CD4-positive, alpha-beta T cell treated with Interleukin-15 for 4 hours (primary cell): ENCODE measurements at regions not wholly inside any gene's neighbourhood (a gene's known extent, or its start where the extent isn't known, plus 50 kb on each side); places are given as distances from the start of the nearest gene placed in this dataset.

Source experiments
- DNase-seq: peaks from one replicate; pipeline ENCODE4 v3.0.0-alpha.2; 2020; ENCODE audit warnings: low spot score

GRCh38 chr3:144295613-144296012 is 324.0 kb downstream of the DIPK2A start:
- no peak for DNase-seq

- no peak for DNase-seq
These were observed 325.2 kb downstream of the DIPK2A start for GRCh38 chr3:144296808-144297207.

- DNase-seq, result no peak
These were observed 330.2 kb downstream of the DIPK2A start for GRCh38 chr3:144301863-144302262.

GRCh38 chr3:144307951-144308350 is 336.3 kb downstream of the DIPK2A start:
- no peak for DNase-seq

GRCh38 chr3:144308396-144308795 is 336.8 kb downstream of the DIPK2A start:
- no peak for DNase-seq

- DNase-seq, result no peak
These were observed 341.1 kb downstream of the DIPK2A start for GRCh38 chr3:144312702-144313101.

GRCh38 chr3:144314946-144315345 is 343.3 kb downstream of the DIPK2A start:
- DNase-seq, result no peak

- DNase-seq, result no peak
These were observed 346.3 kb downstream of the DIPK2A start for GRCh38 chr3:144317961-144318360.

GRCh38 chr3:144324076-144324475 is 352.5 kb downstream of the DIPK2A start:
- DNase-seq, result no peak

GRCh38 chr3:144332868-144333267 is 361.2 kb downstream of the DIPK2A start:
- DNase-seq, result no peak

- DNase-seq, result no peak
These were observed 369.8 kb downstream of the DIPK2A start for GRCh38 chr3:144341471-144341870.

GRCh38 chr3:144343343-144343742 is 371.7 kb downstream of the DIPK2A start:
- DNase-seq, result no peak

- no peak for DNase-seq
These were observed 372.2 kb downstream of the DIPK2A start for GRCh38 chr3:144343777-144344176.

- no peak for DNase-seq
These were observed 373.4 kb downstream of the DIPK2A start for GRCh38 chr3:144344925-144345548.

- no peak for DNase-seq
These were observed 378.5 kb downstream of the DIPK2A start for GRCh38 chr3:144350125-144350524.

GRCh38 chr3:144351011-144351410 is 379.4 kb downstream of the DIPK2A start:
- DNase-seq, result no peak

- no peak for DNase-seq
These were observed 380.2 kb downstream of the DIPK2A start for GRCh38 chr3:144351773-144352365.

- no peak for DNase-seq
These were observed 386.6 kb downstream of the DIPK2A start for GRCh38 chr3:144358191-144358590.

GRCh38 chr3:144361002-144361401 is 389.4 kb downstream of the DIPK2A start:
- DNase-seq, result no peak

- no peak for DNase-seq
These were observed 390.5 kb downstream of the DIPK2A start for GRCh38 chr3:144362126-144362525.

GRCh38 chr3:144363856-144364255 is 392.2 kb downstream of the DIPK2A start:
- no peak for DNase-seq

GRCh38 chr3:144364737-144365136 is 393.1 kb downstream of the DIPK2A start:
- no peak for DNase-seq

GRCh38 chr3:144369129-144369879 is 397.7 kb downstream of the DIPK2A start:
- DNase-seq, result no peak
